A549 (cell line): ENCODE measurements at regions not wholly inside any gene's neighbourhood (a gene's known extent, or its start where the extent isn't known, plus 50 kb on each side); places are given as distances from the start of the nearest gene placed in this dataset.

ENCODE experiments used
- BCL3 ChIP-seq: fragments of >200 bp; sonication (Bioruptor Twin); formaldehyde crosslinking; IDR thresholded peaks from 3 replicates; pipeline ENCODE4 v1.6.1; 2016
- CBX2 ChIP-seq: fragments of 200-600 bp; sonication (generic); IDR thresholded peaks from 2 replicates; pipeline ENCODE4 v1.6.1; 2016; ENCODE audit warnings: low read depth, mild to moderate bottlenecking, borderline replicate concordance
- CTCF ChIP-seq: fragments of >200 bp; sonication (Bioruptor Twin); formaldehyde crosslinking; IDR thresholded peaks from 3 replicates; pipeline ENCODE4 v1.5.1; 2016
- EHMT2 ChIP-seq: fragments of 200-600 bp; sonication (generic); IDR thresholded peaks from 2 replicates; pipeline ENCODE4 v1.6.1; 2016; ENCODE audit warnings: antibody characterized with exemption, low read depth, mild to moderate bottlenecking, moderate library complexity
- EP300 ChIP-seq, 2 experiments: fragments of >200 bp; sonication (Bioruptor Twin); formaldehyde crosslinking; IDR thresholded peaks; 2 replicates in 1 of 2; 3 replicates in 1 of 2; pipeline ENCODE4 v1.6.1; 2016 to 2017
- ESRRA ChIP-seq: fragments of 150-350 bp; IDR thresholded peaks from 2 replicates; pipeline ENCODE4 v1.6.1; 2014; ENCODE audit warnings: mild to moderate bottlenecking, low read length, borderline replicate concordance
- JUN ChIP-seq, 2 experiments: fragments of >200 bp; sonication (Bioruptor Twin); formaldehyde crosslinking; IDR thresholded peaks; 2 replicates in 1 of 2; 3 replicates in 1 of 2; pipeline ENCODE4 v1.6.1; 2016 to 2017
- JUNB ChIP-seq: fragments of >200 bp; sonication (Bioruptor Twin); formaldehyde crosslinking; IDR thresholded peaks from 2 replicates; pipeline ENCODE4 v1.6.1; 2016
- MAX ChIP-seq: IDR thresholded peaks from 2 replicates; pipeline ENCODE4 v1.6.1; 2012
- MYC ChIP-seq: IDR thresholded peaks from 2 replicates; pipeline ENCODE4 v1.6.1; 2012; ENCODE audit warnings: mild to moderate bottlenecking, inconsistent platforms, low read length, improper control_type of control experiment, borderline replicate concordance
- POLR2A ChIP-seq: IDR thresholded peaks from 2 replicates; pipeline ENCODE4 v1.6.1; 2012; ENCODE audit warnings: mild to moderate bottlenecking, low read length
- SMC3 ChIP-seq: fragments of >200 bp; sonication (Bioruptor Twin); formaldehyde crosslinking; IDR thresholded peaks from 3 replicates; pipeline ENCODE4 v1.6.1; 2018; ENCODE audit warnings: inconsistent platforms
- TP53 ChIP-seq: fragments of 250-450 bp; sonication (Bioruptor Pico); IDR thresholded peaks from 2 replicates; pipeline ENCODE4 v1.5.0; 2021; ENCODE audit warnings: mild to moderate bottlenecking, moderate library complexity
- USF2 ChIP-seq: fragments of 450-650 bp; IDR thresholded peaks from 2 replicates; pipeline ENCODE4 v1.6.1; 2014; ENCODE audit warnings: antibody characterized with exemption

GRCh38 chr9:90433398-90433941 is 209.2 kb downstream of the DIRAS2 start:
- TF ChIP-seq MYC (no peak), POLR2A (no peak), CTCF (no peak), EHMT2 (no peak), JUN (IDR thresholded peaks at IDR 0.05) (no peak), MAX (no peak; the same call in 1 of the 2 replicates), CBX2 (no peak), TP53 (CRISPR knock-in tag) (no peak), SMC3 (no peak), USF2 (no peak), ESRRA (no peak), BCL3 (no peak), EP300 (IDR thresholded peaks at IDR 0.05) (no peak), JUNB (no peak)
